GM06990 (cell line): ENCODE measurements at regions not wholly inside any gene's neighbourhood (a gene's known extent, or its start where the extent isn't known, plus 50 kb on each side); places are given as distances from the start of the nearest gene placed in this dataset.

Experiments
- DNase-seq: peaks from one replicate; pipeline ENCODE4 v3.0.0-alpha.2; 2011; ENCODE audit not compliant: insufficient read length; ENCODE audit errors: extremely low read depth
- H3K27me3 ChIP-seq: replicated peaks from 2 replicates; pipeline ENCODE4 v1.6.0; 2011; ENCODE audit warnings: low read length; ENCODE audit not compliant: control insufficient read depth, insufficient read depth
- H3K36me3 ChIP-seq: 2 replicates; pipeline ENCODE4 v1.5.1; 2011; ENCODE audit warnings: low read length; ENCODE audit not compliant: control insufficient read depth, insufficient read depth
- H3K4me3 ChIP-seq: replicated peaks from 2 replicates; pipeline ENCODE4 v1.5.1; 2011; ENCODE audit warnings: low read depth, mild to moderate bottlenecking, control low read depth, low read length
- CTCF ChIP-seq: IDR thresholded peaks from 2 replicates; pipeline ENCODE4 v1.5.1; 2011; ENCODE audit warnings: low read length, control low read depth, mild to moderate bottlenecking, inconsistent platforms; ENCODE audit not compliant: insufficient read depth, poor library complexity, severe bottlenecking

DNA sequence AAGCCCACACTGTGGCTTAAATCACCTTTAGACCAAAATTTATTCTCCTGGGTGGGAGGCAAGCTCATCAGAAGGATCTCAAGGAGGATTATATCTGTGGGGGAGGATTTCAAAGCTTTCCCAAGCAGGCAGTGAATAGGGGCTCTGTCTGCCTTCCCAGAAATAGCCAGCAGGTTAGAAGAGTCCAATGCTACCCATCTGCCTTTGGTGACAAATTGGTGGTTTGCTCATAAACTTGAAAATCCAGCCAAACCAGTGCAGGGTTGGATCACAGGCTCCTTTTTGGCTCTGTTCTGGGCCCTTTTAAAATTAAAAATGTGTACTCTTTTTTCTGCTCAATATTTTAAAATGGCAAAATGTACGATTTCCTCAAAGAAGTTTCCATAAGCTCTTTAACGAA lies 118.9 kb upstream of the ZC3H11B start:
- DNase-seq, result no peak
- Histone ChIP-seq H3K27me3 (no peaks in the 10 kb centered on the region), H3K4me3 (no peak overlapping the region), H3K36me3 (no peaks in the 10 kb centered on the region)
- TF ChIP-seq CTCF, result no peak

DNA sequence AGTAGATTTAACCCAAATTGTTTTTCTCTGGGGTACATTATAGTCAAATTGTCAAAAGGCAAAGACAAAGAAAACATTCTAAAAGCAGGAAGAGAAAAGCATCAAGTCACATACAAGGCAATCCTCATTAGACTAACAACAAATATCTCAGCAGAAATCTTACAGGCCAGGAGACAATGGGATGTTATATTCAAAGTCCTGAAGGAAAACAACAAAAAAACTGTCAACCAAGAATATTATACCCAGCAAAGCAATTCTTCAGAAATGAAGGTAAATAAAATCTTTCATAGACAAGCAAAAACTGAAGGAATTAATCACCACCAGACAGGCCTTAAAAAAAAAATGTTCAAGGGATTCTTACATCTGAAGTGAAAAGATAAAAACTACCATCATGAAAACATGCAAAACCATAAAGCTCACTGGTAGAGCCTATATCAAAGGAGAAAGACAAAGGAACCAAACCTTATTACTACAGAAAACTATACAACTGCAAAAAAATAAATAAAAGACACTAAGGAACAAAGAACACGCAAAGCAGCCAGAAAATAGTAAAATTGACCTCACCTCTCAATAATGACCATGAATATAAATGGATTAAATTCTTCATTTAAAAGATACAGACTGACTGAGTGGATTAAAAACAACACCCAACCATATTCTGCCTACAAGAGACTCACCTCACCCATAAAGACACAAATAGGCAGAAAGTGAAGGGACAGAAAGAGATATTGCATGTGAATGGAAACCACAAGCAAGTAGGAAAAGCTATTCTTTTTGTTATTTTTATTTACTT lies 113.8 kb upstream of the ZC3H11B start:
- no peaks in the 10 kb centered on the region for H3K27me3 ChIP-seq
- H3K36me3 ChIP-seq, result no peaks in the 10 kb centered on the region
- DNase-seq, result no peak
- TF ChIP-seq CTCF, result no peak
- H3K4me3 ChIP-seq, result no peak overlapping the region

- H3K36me3 ChIP-seq, result no peaks in the 10 kb centered on the region
- no peak overlapping the region for H3K4me3 ChIP-seq
- no peaks in the 10 kb centered on the region for H3K27me3 ChIP-seq
- no peak for TF ChIP-seq CTCF
- DNase-seq, result no peak
Measured at GRCh38 chr1:219724440-219724839, 111.5 kb upstream of the ZC3H11B start.

GRCh38 chr1:219717536-219717935 lies 104.6 kb upstream of the ZC3H11B start:
- Histone ChIP-seq H3K36me3 (no peaks in the 10 kb centered on the region), H3K27me3 (no peaks in the 10 kb centered on the region), H3K4me3 (no peak overlapping the region)
- TF ChIP-seq CTCF, result no peak
- no peak for DNase-seq

GRCh38 chr1:219716611-219717114 lies 103.8 kb upstream of the ZC3H11B start:
- H3K27me3 ChIP-seq, result no peaks in the 10 kb centered on the region
- TF ChIP-seq CTCF, result no peak
- no peak for DNase-seq

More at GRCh38 chr1:219716611-219717114, 103.8 kb upstream of the ZC3H11B start:
- Histone ChIP-seq H3K4me3 (no peak overlapping the region), H3K36me3 (no peaks in the 10 kb centered on the region)
